GM21447 (cell line): ENCODE measurements at regions not wholly inside any gene's neighbourhood (a gene's known extent, or its start where the extent isn't known, plus 50 kb on each side); places are given as distances from the start of the nearest gene placed in this dataset.

Experiments
- ATAC-seq: cut with Tn5 transposase; IDR thresholded peaks from one replicate; pipeline ENCODE4 v1.9.1; 2021; ENCODE audit not compliant: unreplicated experiment

DNA sequence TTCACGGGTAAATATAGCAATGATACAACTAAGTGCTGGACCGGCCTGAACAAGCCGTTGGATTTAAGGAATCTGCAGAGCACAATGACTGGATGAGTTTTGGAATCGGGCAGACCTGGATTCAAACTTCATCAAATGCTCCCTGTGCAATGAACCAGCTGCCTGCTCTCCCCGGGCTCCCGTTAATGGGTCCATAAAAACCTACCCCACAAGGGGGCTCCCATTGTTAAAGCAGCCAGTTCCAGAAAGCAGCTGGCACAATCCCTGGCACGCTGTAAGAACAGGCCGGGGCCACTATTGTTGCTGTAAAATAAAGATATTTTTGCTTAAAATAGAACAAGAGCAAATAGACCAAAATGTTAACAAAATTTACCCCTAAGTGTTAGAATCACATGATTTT, 131.9 kb downstream of the C16orf95 start:
- no peak for ATAC-seq

DNA sequence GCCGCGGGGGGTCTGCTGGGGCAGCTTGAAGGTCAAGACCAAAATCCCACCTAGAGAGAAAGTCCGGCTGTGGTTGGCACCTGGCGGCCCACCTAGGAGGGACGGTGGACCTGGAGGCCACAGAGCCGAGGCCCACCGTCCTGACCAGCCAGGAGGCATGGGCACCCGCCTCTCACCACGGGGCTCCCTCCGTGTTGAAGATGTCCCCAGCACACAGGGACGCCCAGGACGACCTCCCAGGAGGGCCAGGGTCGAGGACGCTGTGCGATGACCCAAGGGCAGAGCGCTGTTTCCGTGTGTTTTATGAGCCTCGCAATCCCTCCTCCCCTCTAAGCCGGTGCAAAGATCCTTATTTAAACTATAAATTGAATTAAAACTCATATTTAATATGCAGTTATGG, 131.2 kb downstream of the C16orf95 start:
- ATAC-seq, result no peak

DNA sequence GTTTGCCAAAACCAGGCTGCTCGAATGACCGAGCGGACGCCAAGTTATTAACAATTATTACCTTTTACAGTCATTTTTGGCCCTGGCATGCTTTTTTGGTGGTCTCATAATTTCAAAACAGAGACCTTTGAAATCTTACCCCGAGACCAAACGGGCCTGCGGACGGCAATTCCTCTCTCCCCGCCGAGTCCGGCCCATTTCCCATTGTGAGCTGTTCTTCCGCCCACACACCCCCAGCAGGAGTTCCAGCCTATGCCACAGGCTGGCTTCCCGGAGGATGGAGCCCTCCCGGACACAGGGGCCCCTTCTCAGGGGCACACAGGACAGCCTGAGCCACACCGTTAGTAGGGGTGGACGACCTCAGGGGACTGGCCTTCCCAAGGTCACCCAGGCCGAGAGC, 130.7 kb downstream of the C16orf95 start:
- no peak for ATAC-seq

DNA sequence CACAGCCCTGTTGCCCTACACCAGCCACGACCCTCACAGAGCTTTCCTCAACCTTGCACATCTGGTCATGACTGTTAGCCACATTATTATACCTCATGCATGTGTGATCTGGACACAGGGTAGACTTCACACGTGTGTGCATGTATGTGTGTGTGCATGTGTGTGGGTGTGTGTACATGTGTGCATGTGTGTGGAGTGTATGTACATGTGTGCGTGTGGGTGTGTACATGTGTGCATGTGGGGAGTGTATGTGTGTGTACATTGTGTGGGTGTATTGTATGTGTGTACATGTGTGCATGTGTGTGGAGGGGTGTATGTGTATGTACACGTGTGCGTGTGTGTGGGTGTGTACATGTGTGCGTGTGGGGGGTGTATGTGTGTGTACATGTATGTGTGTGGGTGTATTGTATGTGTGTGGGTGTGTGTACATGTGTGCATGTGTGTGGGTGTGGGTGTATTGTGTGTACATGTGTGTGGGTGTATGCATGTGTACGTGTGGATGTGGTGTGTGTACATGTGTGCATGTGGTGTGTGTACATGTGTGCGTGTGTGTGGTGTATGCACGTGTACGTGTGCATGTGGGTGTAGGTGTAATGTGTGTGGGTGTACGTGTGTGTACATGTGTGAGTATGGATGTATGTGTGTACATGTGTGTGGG, 130.2 kb downstream of the C16orf95 start:
- no peak for ATAC-seq

DNA sequence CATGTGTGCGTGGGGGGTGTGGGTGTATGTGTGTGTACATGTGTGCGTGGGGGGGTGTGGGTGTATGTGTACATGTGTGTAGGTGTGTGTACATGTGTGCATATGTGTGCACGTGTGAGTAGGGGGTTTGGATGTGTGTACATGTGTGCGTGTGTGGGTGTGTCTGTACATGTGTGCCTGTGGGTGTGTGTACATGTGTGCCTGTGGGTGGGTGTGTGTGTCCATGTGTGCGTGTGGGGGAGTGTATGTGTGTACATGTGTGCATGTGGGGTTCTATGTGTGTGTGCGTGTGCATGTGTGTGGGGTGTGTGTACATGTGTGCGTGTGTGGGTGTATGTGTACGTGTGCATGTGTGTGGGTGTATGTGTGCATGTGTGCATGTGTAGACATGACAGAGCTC, 129.1 kb downstream of the C16orf95 start:
- no peak for ATAC-seq

DNA sequence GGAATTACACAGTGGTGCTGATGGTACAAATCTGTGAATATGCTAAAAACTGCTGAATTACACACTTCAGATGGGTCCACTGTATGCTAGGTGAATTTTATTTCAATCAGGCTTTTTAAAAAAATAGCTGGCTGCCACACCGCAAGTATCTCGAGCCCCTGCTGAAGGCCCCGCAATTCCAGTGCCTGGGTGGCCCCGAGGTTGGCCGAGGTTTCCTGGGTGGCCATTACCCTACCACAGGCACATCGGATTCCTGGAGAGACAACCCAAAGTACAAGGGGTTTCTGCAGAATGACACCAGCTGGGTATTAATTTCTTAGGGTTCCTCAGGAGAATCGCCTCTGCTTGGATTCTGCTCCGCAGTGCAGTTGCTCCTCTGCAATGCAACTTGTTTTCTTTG, 127.8 kb downstream of the C16orf95 start:
- no peak for ATAC-seq

DNA sequence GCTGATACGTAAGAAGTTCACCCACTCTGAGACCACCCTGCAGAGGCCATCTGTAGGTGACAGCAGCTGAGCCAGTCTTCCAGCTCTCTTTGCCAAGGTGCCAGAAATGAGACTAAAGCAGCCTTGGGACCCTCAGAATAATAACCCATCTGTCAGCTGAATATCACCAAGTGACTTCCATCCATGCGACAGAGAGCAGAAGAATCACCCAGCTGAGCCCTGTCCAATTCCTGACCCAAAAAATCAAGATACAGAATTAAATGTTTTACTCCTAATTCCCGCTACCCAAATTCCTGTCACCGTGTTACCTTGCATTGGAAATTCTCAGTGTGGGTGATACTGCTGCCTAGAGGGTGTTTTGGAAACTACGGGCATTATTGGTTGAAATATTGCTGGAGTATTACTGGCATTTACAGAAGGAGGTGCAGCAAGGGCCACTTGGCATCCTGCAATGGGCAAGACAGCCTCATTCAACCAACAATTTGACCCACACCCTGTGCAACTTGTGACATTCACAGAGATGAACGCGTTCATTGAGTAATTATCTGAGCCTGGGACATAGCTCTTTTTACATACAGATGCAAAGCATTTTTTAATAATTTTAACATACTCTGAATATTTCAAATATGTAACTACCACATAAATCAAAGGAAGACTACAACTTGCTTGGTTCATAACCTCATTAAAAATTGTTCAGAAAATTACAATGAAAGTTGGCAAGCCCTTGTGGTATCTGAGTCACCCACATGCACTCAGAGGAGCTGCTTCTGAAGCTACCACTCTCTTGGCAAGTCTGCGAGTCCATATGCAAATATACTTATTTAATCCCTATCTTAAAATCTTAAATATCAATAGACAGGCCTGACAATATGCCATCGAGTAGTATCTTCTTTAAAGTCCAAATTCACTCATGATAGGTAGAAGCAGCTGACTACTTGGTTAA, 126.6 kb downstream of the C16orf95 start:
- ATAC-seq, result no peak

DNA sequence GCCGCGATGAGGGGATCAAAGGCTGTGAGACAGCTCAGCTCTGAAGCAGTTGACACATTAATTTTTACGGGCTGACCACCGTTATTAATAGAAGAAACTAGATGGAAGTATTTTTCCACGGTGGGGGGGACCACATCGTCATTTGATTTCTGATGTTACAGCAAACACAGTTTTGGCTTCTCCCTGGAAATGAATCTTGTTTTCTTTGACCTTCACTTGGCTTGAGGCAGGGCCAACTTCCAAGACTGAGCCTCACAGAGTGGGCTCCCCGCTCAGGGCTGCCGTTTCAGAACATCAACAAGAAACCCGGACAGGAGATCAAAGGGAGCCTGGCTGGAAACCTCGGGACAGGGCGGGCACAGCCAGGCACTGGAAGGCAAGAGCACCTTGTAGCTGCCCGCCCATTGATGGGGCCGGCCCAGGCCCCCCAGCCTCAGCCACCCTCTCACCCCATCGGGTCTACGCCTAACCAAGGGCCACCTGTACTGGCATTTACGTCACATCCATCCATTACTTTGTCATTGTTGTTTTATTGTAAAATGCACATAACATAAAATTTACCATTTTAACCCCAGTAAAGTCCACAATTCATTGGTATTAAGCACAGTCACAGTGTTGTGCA, 124.6 kb downstream of the C16orf95 start:
- no peak for ATAC-seq

DNA sequence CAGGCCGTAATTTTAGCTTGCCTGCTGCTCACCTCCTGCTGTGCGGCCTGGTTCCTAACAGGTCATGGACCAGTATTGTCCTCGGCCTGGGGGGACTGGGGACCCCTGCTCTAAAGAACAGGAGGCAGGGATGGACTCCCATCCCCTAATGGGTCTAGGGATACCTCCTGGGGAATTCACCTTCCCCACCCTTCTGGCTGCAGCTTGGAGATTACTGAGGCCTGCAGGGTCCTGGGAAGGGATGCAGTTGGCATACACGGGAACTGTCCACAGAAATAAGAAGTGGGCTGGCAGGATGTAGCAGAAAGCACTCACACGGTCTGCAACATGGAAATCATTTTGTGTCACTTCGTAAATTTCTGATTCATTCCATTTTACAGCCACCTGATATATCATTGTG, 123.0 kb downstream of the C16orf95 start:
- ATAC-seq, result no peak

DNA sequence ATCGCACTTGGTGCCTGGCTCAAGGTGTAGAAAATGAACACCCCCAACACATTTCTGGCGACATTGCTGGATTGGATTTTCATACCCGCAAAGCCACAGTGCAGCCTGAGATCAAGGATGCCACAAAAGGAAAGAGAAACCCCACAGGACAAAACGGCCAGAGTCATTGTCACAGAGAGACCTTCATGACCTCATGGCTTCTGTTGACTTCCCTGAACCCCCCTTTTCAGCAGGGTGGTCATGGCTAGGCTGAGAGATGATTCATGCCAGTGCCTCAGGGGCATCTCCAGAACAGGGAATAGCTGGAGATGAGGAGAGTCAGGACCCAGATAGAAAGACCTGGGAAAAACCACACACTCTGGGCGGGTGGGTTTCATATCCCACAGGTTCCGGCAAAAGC, 122.0 kb downstream of the C16orf95 start:
- no peak for ATAC-seq

DNA sequence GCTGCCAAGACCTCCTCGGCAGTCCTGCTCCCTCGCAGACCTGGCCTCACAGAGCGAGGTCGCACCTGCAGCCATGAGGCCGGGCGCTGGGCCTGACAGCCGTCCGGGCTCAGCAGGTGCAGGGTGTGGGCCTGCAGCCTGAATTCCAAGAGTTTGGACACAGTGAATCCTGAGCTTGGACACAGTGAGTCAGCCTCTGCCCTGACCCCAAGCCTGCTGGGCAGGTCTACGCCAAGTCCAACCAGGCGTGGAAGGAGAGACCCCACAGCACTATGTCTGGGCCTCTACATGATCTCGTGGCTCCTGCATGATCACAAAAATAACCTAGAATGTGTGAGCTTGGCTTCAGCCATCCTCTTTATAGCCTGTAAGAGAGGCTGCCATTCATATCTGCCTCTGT, 121.0 kb downstream of the C16orf95 start:
- ATAC-seq, result no peak

DNA sequence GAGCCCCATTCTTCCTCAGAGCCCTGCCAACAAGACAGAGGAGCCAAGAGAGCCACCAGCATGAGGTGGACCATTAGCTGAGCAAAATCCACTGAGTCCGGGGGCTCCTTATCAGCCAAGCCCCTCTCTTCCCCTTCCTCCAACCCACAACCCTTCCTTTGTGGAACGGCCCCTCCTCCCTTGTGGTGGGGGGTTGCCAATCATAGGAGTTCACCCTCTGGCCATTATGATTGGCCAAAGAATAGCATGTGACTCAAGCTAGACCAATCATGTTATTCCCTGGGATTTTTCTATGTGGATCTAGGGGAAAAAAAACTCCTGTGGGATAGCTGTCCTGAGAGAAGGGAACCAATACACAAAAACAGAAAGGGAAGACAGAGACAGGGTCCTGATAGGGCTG, 120.5 kb downstream of the C16orf95 start:
- no peak for ATAC-seq

DNA sequence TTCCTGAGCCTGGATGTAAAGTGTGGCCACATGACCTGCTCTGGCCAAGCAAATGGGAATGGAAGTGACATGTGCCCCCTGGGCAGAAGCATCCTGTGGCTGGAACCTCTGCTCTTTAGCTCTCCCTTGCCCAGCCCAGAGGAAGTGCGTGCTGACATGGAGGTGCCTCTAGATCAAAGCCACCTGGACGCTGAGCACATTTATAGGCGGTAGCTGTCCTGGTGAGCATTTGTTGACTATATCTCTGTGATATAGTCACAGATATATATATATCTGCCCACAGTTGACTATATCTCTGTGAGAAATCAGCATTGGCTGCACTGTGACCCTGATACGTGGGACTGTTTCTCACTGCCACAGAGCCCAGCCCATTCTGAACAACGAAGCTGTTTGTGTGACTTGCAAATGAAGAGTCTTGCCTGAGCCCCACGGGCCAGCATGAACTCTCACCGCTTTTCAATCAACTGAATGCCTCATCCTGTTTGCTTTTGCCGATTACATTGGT, 118.8 kb downstream of the C16orf95 start:
- ATAC-seq, result no peak

DNA sequence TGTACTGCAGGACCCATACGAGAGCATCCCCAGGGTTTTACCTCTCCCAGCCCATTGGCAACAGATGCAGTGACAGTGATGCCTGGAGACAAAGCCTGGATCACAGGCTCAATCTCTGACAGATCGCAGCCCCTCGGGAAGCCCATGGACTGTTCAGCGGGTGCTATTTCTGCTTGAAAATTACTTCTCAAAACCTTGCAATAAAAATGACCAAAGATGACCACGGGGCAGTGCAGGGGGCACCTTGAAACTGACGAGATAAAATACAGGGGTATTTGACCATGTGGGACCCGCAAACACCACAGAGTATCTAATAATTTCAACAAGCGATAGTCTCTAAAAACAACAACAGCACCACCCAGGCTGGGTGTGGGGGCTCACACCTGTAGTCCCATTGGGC, 118.3 kb downstream of the C16orf95 start:
- ATAC-seq, result no peak

DNA sequence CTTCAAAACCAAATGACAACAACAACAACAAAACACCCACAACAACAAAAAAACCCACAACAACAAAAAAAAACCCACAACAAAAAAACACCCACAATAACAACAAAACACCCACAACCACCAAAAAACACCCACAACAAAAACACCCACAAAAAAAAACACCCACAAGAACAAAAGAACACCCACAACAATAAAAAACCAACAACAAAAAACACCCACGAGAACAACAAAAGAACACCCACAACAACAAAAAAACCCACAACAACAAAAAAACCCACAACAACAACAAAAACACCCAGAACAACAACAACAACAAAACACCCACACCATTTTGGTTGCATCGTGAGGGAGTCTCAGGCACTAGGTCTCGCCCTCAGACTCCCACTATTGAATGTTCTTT, 117.8 kb downstream of the C16orf95 start:
- ATAC-seq, result no peak

DNA sequence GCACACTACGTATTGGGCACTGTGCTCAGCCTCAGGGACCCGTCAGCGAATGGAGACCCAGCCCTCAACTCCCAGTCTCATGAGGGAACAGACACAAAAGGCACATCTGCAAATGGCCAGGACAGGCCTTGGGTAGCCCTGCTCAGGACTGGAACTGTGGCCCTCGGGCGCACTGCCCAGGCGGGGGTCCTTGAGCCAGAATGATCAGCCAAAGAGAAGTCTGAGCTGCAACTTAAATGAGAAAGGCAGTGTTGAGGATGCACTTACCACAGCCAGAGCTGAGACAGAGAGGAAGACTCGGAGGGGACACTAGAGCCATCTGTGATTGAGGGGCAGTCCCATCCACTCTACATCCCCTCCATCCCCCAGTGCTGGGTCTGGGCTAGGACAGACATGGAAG, 117.3 kb downstream of the C16orf95 start:
- ATAC-seq, result no peak

DNA sequence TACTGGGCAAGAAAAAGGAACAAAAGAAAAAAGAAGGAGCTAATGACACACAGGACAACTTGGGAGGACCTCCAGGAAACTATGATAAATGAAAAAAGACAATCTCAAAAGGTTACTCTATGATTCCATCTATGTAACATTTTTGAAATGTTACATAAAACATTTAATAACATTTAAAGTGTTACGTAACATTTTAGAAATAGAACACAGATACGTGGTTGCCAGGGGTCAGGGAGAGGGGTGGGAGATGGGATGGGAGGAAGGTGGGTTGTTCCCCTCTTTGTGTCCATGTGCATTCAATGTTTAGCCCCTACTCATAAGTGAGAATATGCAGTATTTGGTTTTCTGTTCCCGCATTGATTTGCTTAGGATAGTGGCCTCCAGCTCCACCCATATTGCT, 116.6 kb downstream of the C16orf95 start:
- no peak for ATAC-seq

DNA sequence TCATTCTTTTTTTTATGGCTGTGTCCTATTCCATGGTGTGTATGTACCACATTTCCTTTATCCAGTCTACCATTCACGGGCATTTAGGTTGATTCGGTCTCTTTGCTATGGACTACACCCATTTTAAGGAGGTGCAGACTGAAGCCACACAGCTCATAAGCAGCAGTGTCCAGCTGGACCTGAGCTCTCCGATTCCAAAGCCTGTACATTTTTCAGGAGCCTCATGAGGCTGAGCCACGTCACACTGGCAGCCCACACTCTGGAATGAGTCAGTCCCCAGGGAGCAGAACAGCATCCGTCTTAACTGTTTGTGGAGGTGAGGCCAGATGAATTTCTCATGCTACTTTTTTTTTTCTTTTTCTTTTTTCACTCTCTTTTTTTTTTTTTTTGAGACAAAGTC, 116.1 kb downstream of the C16orf95 start:
- ATAC-seq, result no peak

DNA sequence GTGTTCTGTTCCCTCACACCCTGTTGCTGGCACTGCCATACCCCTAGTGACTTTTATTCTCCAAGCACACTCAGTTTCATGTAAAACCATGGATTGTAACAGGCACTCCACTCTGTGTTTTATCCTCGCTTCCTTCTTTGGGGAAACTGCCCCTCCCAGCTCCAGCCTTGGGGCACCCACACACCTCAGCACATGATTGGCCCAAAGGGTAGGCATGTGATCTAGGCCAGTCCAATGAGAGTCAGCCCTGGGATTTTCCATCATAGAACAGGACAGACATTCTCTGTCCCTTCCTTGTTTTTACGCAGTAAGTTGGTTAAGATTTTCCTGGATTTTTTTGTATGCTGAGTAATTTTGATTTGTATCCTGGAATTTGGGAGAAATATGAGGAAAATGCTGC, 115.4 kb downstream of the C16orf95 start:
- no peak for ATAC-seq

DNA sequence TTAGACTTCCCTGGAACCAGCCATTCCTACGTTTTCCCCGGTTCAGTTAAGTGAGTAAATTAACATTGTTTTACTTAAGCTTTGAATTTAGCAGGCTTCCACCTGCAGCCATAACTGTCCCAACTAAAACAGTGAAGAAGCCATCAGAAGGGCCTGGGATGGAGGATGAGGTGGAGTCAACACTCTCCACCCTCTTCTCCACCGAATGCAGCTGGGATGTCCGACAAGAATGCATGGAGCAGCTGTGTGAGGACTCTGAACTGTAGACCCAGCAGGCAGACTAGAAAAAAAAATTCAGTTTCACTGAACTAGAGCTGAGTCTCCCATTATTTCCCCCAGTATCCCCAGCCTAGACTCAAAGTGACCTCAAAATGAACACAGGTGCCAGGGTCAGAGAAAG, 114.8 kb downstream of the C16orf95 start:
- no peak for ATAC-seq

DNA sequence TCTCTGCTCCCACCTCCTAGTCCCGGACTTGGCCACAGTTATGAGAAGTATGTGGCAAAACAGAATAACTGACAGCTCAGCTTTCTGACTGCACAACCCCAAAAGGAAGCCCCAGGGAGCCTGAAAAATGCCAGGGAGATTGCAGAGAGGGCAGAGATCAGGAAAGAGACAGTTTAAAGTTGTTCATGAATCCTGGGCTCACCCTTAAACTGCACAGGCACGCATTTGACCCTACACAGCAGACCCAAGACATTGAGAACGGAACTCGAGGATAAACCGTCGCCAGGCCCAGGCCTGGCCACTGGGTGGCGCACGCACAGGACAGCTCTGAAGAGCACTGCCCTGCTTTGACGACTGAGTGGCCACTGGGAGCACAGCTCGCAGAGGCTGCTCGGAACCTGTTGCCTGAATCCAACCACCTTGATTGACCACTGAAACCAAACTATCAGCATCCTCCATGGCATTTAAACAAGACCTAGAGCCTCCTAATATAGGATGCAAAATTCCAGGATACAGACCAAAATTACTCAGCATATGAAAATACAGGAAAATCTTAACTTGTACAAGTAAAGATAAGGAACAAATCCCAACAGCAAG, 114.0 kb downstream of the C16orf95 start:
- no peak for ATAC-seq
